ENCODE measurements at regions not wholly inside any gene's neighbourhood (a gene's known extent, or its start where the extent isn't known, plus 50 kb on each side); places are given as distances from the start of the nearest gene placed in this dataset.

GRCh38 chr11:111018566-111018965 lies 227.0 kb upstream of the POU2AF2 start:
- DNase-seq (no peak), ATAC-seq (no peak)
- Histone ChIP-seq H3K36me3 (no peaks in the 10 kb centered on the region), H3K9me3 (no peaks in the 10 kb centered on the region), H3K4me3 (no peak overlapping the region), H3K27me3 (no peaks in the 10 kb centered on the region), H3K4me1 (peaks cover 3 to 42% of the 10 kb centered on the region in 2 donors), H3K27ac (no peak overlapping the region)
- intact Hi-C loops (cut with DNase I): no loop called here
- TF ChIP-seq CTCF (IDR thresholded peaks at IDR 0.05): no peak

GRCh38 chr11:111012491-111012890 lies 233.0 kb upstream of the POU2AF2 start:
- Histone ChIP-seq H3K4me3 (no peak overlapping the region), H3K27ac (no peak overlapping the region), H3K9me3 (no peaks in the 10 kb centered on the region), H3K36me3 (no peaks in the 10 kb centered on the region), H3K4me1 (peaks cover 0 to 7% of the 10 kb centered on the region in 2 donors), H3K27me3 (no peaks in the 10 kb centered on the region)
- no peak for DNase-seq
- intact Hi-C loops (cut with DNase I): no loop called here
- TF ChIP-seq CTCF (IDR thresholded peaks at IDR 0.05): no peak
- no peak for ATAC-seq

GRCh38 chr11:111011275-111011594 lies 234.3 kb upstream of the POU2AF2 start:
- Histone ChIP-seq H3K27me3 (no peaks in the 10 kb centered on the region), H3K36me3 (no peaks in the 10 kb centered on the region), H3K9me3 (no peaks in the 10 kb centered on the region), H3K4me1 (no peaks in the 10 kb centered on the region), H3K27ac (no peak overlapping the region), H3K4me3 (no peak overlapping the region)
- no peak for ATAC-seq
- intact Hi-C loops (cut with DNase I): no loop called here
- TF ChIP-seq CTCF (IDR thresholded peaks at IDR 0.05): no peak
- no peak for DNase-seq

- no peaks in the 10 kb centered on the region for H3K4me1 ChIP-seq
- ATAC-seq (no peak), DNase-seq (no peak)
- no peaks in the 10 kb centered on the region for H3K36me3 ChIP-seq
- H3K4me3 ChIP-seq: no peak overlapping the region
- intact Hi-C loops (cut with DNase I): no loop called here
- no peaks in the 10 kb centered on the region for H3K27me3 ChIP-seq
- no peak for TF ChIP-seq CTCF (IDR thresholded peaks at IDR 0.05)
- H3K27ac ChIP-seq: no peak overlapping the region
- no peaks in the 10 kb centered on the region for H3K9me3 ChIP-seq
Observed at GRCh38 chr11:111010391-111011274, 234.9 kb upstream of the POU2AF2 start.

GRCh38 chr11:111006227-111006626 lies 239.3 kb upstream of the POU2AF2 start:
- H3K36me3 ChIP-seq: no peaks in the 10 kb centered on the region
- intact Hi-C loops (cut with DNase I): no loop called here
- H3K9me3 ChIP-seq: no peaks in the 10 kb centered on the region
- H3K27ac ChIP-seq: no peak overlapping the region
- no peak overlapping the region for H3K4me3 ChIP-seq
- ATAC-seq: no peak
- no peak for TF ChIP-seq CTCF (IDR thresholded peaks at IDR 0.05)
- H3K27me3 ChIP-seq: no peaks in the 10 kb centered on the region
- H3K4me1 ChIP-seq: no peaks in the 10 kb centered on the region
- no peak for DNase-seq
